GM10266 (cell line): ENCODE measurements at regions not wholly inside any gene's neighbourhood (a gene's known extent, or its start where the extent isn't known, plus 50 kb on each side); places are given as distances from the start of the nearest gene placed in this dataset.

Experiments used
- DNase-seq: peaks from one replicate; pipeline ENCODE4 v3.0.0; 2012; ENCODE audit errors: extremely low spot score
- TF ChIP-seq, protein P1 (sequence below): IDR thresholded peaks from 2 replicates; pipeline ENCODE4 v1.5.1; 2012; ENCODE audit warnings: mild to moderate bottlenecking, low read depth; ENCODE audit not compliant: control insufficient read depth, insufficient read depth; ENCODE audit errors: missing control alignments

DNA sequence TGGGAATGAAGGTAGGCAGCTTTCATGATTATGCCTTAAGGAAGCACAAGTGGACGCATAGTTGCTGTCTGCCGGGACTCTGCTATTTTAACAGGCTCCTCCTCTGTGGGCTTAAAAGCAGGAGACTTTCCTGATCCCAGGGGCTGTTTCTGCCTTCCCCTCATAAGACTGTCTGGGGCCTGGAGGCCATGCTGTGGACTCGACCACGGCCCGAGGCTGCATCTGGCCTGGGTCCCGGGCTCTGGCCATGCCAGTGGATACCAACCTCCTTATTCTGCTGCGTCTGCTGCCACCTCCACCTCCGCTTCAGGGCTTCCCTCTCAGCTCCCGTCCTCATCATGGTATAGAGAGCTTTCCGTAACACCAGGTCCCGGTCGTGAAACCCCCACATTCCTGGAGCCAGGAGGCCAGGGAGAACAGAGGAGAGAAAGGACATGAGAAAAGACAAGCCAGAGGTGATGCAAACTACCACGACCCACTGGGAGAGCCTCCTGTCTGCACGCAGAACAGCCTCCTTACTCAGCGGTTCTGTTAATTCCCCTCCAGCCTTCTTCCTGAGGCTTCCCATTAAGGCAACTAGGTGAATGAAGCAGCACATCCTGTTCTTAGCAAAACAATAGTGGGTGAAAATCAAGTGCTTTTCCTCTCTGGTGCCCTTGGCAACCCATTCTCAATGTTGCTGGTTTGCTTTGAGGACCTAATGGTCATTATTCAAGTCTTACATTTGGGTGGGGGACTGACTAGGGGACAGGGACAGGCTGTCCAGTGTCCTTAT lies 200.5 kb downstream of the KLF13 start:
- no peak for DNase-seq
- TF ChIP-seq, protein P1, sequence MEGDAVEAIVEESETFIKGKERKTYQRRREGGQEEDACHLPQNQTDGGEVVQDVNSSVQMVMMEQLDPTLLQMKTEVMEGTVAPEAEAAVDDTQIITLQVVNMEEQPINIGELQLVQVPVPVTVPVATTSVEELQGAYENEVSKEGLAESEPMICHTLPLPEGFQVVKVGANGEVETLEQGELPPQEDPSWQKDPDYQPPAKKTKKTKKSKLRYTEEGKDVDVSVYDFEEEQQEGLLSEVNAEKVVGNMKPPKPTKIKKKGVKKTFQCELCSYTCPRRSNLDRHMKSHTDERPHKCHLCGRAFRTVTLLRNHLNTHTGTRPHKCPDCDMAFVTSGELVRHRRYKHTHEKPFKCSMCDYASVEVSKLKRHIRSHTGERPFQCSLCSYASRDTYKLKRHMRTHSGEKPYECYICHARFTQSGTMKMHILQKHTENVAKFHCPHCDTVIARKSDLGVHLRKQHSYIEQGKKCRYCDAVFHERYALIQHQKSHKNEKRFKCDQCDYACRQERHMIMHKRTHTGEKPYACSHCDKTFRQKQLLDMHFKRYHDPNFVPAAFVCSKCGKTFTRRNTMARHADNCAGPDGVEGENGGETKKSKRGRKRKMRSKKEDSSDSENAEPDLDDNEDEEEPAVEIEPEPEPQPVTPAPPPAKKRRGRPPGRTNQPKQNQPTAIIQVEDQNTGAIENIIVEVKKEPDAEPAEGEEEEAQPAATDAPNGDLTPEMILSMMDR: no peak

DNA sequence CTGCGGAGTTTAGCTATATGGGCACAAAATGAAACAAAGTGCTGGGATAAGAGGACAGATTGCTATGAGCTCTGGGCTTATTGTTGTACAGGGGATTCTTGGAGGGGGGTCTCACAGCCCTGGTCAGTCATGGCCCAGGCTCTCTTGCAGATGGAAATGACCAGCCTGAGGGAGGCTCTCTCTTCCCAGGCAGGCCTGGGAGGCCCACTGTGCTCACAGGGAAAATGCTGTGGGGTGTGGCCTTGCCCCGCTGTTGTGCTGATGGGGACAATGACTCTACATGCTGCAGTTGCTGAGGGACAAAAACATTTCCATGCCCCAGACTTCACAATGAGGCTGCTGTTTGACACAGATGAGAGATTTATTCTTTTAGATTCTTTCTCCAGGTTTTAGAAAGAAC lies 202.2 kb downstream of the KLF13 start:
- no peak for DNase-seq
- TF ChIP-seq, protein P1: no peak

DNA sequence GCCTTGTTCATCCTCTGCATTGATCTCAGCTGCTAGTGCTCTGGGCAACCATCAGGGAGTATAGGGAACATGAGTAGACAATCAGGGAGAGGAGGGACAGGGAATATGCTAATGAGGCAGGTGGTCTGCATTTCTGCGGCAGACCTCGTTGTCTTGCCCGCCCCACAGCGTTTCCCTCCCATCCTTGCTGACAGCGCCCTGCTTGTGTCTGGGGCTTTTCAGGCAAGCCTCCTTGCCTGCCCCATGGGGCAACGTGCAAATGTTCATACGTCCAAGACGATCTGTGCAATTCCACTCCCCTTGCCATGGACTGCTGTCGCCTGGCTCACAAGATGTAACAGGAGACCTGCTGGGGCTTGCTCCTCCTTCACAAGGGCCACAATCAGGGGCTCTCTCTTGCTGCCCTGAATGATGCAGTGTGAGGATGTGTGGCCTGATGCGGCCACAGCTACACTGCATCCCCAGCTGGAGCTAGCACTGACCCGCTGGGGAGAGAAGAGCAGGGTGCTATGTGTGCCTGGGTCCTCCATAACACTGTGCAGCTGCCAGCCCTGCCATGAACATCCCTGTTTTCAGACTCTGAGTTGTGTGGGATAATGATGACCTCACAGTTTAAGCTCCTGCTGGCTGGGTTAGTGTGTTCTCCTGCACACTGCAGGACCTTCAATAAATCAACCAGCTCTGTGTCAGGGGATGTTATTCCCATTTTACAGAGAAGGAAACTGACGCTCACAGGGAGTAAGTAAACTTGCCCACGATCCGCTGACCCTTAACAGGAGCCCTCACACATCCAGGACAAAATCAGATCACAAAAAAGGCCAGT lies 211.3 kb downstream of the KLF13 start:
- no peak for DNase-seq
- TF ChIP-seq, protein P1: no peak

DNA sequence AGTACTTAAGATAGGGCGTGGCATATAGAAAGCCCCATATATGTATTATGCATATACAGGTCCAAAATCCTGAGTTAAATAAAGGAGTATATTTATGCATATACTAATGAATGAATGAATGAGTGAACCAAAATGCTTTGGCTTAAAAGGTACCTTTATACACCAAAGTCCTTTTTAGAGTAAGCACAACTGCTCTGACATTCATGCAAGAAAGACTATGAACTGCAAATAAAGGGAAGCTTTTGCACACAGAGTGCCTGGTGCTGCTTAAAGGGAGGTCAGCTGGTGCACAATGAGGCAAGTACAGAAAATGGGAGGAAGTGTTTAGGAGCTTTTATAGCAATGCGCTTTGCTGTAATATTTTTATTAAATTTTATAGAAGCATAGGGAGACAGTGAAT lies 214.0 kb downstream of the KLF13 start:
- DNase-seq: no peak
- TF ChIP-seq, protein P1: no peak

DNA sequence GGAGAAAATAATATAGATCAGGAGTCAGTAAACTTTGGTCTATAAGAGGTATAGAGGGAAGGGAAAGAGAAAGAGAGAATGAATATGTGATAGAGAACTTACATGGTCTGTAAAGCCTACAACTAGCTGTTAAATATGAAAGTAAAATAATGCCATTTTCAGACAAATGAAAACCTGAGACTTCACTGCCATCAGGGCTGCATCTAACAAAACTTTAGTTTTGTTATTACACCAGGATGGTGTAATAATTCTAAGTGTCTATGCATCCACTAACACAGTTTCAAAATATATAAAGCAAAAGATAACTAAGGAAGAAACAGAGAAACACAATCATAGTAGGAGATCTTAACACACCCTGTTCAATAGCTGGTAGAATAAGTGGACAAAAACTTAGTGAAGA lies 217.7 kb downstream of the KLF13 start:
- TF ChIP-seq, protein P1: no peak
- no peak for DNase-seq

DNA sequence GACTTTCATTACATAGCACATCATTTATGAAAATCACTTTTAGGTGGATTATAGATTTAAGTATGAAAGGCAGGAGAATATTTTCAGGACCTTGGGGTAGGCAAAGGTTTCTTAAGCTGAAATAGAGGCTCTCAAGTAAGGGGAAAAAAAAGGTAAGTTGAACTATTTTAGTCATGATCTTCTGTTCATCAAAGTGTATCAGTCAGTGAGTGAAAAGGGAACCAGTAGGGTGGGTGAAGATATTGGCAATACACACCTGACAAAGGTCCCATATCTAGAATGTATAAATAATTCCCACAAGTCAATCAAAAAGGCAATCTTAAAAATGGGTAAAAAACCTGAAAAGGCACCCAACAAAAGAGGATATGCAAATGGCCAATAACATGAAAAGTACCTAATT lies 218.6 kb downstream of the KLF13 start:
- DNase-seq: no peak

More for the DNA sequence above, 218.6 kb downstream of the KLF13 start:
- TF ChIP-seq, protein P1: no peak
